ENCODE measurements at regions not wholly inside any gene's neighbourhood (a gene's known extent, or its start where the extent isn't known, plus 50 kb on each side); places are given as distances from the start of the nearest gene placed in this dataset.

DNA sequence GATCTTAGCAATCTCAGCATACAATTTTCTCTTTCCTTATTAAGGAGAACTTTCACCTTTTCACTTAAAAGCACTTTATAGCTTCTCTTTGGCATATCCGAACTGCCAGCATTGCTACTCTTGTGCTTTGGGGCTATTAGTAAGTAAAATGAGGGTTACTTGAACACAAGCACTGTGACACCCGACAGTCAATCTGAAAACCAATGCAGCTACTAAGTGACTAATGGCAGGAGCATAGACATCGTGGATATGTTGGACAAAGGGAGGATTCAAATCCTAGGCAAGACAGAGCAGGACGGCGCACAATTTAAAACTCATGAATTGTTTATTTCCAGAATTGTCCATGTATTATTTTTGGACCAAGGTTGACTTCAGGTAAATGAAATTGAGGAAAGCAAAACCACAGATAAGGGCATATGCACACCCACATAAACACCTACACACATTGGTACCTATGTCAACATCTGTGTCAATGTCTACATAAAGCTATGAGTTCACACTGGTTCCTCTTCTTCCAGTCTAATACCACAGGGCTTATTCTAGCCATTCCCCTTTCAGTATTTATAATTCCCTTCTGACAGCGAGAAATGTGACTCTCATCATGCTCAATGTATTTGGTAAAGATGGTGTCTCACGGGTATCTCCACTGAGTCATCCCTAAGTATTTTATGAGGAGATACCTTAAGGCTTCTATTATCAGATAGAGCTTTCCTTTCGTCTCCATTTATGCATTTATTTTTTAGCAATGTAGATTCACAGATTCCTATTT lies 75.3 kb upstream of the RALGPS2 start:
- TF ChIP-seq, protein P1, sequence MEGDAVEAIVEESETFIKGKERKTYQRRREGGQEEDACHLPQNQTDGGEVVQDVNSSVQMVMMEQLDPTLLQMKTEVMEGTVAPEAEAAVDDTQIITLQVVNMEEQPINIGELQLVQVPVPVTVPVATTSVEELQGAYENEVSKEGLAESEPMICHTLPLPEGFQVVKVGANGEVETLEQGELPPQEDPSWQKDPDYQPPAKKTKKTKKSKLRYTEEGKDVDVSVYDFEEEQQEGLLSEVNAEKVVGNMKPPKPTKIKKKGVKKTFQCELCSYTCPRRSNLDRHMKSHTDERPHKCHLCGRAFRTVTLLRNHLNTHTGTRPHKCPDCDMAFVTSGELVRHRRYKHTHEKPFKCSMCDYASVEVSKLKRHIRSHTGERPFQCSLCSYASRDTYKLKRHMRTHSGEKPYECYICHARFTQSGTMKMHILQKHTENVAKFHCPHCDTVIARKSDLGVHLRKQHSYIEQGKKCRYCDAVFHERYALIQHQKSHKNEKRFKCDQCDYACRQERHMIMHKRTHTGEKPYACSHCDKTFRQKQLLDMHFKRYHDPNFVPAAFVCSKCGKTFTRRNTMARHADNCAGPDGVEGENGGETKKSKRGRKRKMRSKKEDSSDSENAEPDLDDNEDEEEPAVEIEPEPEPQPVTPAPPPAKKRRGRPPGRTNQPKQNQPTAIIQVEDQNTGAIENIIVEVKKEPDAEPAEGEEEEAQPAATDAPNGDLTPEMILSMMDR (conservative IDR thresholded peaks at IDR 0.05; ENCODE audit: low read length), result no peak
- no peak overlapping the region for H3K4me3 ChIP-seq (ENCODE audit: low read length)
- no peak for DNase-seq (ENCODE audit: low read depth)

DNA sequence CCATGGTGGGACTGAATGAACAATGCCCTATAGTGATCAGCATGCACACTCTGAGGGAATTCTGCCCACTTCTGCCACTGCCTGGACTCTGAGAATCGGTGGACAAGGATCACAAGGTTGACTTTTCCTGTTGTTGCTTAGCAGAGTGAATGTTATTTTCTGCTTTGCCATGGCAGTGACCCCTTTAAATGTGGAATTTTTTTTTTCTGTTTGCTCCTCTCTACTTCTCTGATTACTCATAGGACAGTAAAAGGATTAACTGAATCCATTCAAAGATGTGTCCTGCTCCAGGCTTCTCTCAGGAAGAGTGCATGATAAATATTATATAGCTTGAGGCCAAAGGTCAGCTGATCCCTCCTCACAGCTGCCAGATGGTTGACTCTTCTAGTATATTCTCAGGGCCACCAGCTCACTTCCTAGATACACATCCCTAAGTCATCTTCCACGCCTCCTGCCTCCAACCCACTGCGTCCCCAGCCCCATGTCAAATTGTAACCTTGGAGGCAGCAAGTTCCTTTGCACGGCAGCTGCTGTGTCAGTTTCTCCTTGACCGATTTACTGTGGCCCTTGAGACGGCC lies 74.0 kb upstream of the RALGPS2 start:
- TF ChIP-seq, protein P1 (conservative IDR thresholded peaks at IDR 0.05; ENCODE audit: low read length), result no peak
- H3K4me3 ChIP-seq (ENCODE audit: low read length), result no peak overlapping the region
- no peak for DNase-seq (ENCODE audit: low read depth)

DNA sequence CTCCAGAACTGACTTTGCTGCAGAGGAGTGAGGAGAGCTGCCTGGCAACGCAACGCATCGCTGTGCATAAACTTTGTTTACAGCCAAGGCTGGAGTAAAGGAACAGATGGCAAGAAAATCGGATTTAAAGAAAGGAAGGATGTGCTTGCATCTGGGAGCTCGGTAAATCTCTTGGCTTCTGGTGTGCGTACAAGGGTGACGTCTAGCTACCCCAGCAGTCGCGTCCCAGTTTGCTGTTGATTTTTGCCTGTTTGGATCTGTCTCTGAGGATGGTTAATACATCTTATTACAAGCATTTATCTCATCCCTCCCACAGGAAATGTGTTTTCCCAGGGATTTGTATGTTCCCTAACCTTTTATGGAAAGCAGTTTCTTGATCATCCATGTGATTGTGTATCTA lies 73.3 kb upstream of the RALGPS2 start:
- TF ChIP-seq, protein P1 (conservative IDR thresholded peaks at IDR 0.05; ENCODE audit: low read length), result no peak
- H3K4me3 ChIP-seq (ENCODE audit: low read length), result no peak overlapping the region
- no peak for DNase-seq (ENCODE audit: low read depth)

GRCh38 chr1:178652506-178653490 lies 72.2 kb upstream of the RALGPS2 start:
- no peak for DNase-seq (ENCODE audit: low read depth)
- no peak overlapping the region for H3K4me3 ChIP-seq (ENCODE audit: low read length)
- TF ChIP-seq, protein P1 (conservative IDR thresholded peaks at IDR 0.05; ENCODE audit: low read length), result no peak

GRCh38 chr1:178659789-178660208 lies 65.2 kb upstream of the RALGPS2 start:
- no peak overlapping the region for H3K4me3 ChIP-seq (ENCODE audit: low read length)
- DNase-seq (ENCODE audit: low read depth), result no peak
- TF ChIP-seq, protein P1 (conservative IDR thresholded peaks at IDR 0.05; ENCODE audit: low read length), result no peak

GRCh38 chr1:178660461-178660860 lies 64.6 kb upstream of the RALGPS2 start:
- no peak for DNase-seq (ENCODE audit: low read depth)
- TF ChIP-seq, protein P1 (conservative IDR thresholded peaks at IDR 0.05; ENCODE audit: low read length), result no peak
- no peak overlapping the region for H3K4me3 ChIP-seq (ENCODE audit: low read length)
